SJSA1 (cell line): ENCODE measurements at regions not wholly inside any gene's neighbourhood (a gene's known extent, or its start where the extent isn't known, plus 50 kb on each side); places are given as distances from the start of the nearest gene placed in this dataset.
A peak's percentile ranks its signal among the peaks of the same experiment; 100 is the strongest.

ENCODE experiments used
- DNase-seq, 2 experiments: peaks; one replicate each; pipeline ENCODE4 v3.0.0-alpha.2; 2015 to 2020; ENCODE audit warnings: low spot score in 2 of 2, low read depth in 1 of 2
- H3K27ac ChIP-seq: fragments of 250-450 bp; sonication (Bioruptor Pico); 2 replicates; pipeline ENCODE4 v1.5.1; 2020; ENCODE audit warnings: mild to moderate bottlenecking, moderate library complexity
- H3K27me3 ChIP-seq: fragments of 250-450 bp; sonication (Bioruptor Pico); replicated peaks from 2 replicates; pipeline ENCODE4 v1.5.1; 2020; ENCODE audit warnings: mild to moderate bottlenecking, moderate library complexity
- H3K36me3 ChIP-seq: fragments of 250-450 bp; sonication (Bioruptor Pico); 2 replicates; pipeline ENCODE4 v1.5.1; 2020; ENCODE audit warnings: mild to moderate bottlenecking
- H3K4me1 ChIP-seq: fragments of 250-450 bp; sonication (Bioruptor Pico); replicated peaks from 2 replicates; pipeline ENCODE4 v1.6.1; 2021; ENCODE audit warnings: mild to moderate bottlenecking
- H3K4me3 ChIP-seq: fragments of 250-450 bp; sonication (Bioruptor Pico); 2 replicates; pipeline ENCODE4 v1.5.1; 2020; ENCODE audit warnings: mild to moderate bottlenecking
- H3K9me3 ChIP-seq: fragments of 250-450 bp; sonication (Bioruptor Pico); replicated peaks from 2 replicates; pipeline ENCODE4 v1.5.1; 2020; ENCODE audit warnings: mild to moderate bottlenecking

GRCh38 chr3:105233010-105233409 is 133.7 kb upstream of the ALCAM start:
- Histone ChIP-seq H3K4me1 (no peaks in the 10 kb centered on the region), H3K36me3 (no peaks in the 10 kb centered on the region), H3K4me3 (no peak overlapping the region), H3K9me3 (no peaks in the 10 kb centered on the region), H3K27ac (no peak overlapping the region), H3K27me3 (no peaks in the 10 kb centered on the region)
- no peak for DNase-seq

DNA sequence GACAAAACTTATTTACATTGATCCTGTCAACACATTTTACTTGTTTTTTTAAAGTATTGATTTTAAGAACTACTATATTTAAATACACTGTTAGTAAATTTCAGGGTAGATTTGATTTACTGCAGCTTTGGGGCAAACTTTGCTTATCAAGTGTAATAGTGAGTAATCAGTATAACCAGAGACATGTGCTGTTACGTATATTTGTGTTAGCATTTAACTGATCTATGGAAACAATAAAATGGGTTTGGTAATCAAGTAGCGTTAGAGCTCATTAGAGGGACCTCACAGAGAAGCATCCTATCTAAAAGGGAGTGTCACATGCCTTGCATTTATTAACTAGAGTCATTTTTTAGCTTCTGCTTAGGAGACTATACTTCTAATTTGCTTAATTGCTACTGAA is 131.5 kb upstream of the ALCAM start:
- H3K27me3 ChIP-seq = no peaks in the 10 kb centered on the region
- DNase-seq = no peak
- no peak overlapping the region for H3K4me3 ChIP-seq
- H3K4me1 ChIP-seq = no peaks in the 10 kb centered on the region
- no peaks in the 10 kb centered on the region for H3K9me3 ChIP-seq
- H3K27ac ChIP-seq = no peak overlapping the region
- no peaks in the 10 kb centered on the region for H3K36me3 ChIP-seq

DNA sequence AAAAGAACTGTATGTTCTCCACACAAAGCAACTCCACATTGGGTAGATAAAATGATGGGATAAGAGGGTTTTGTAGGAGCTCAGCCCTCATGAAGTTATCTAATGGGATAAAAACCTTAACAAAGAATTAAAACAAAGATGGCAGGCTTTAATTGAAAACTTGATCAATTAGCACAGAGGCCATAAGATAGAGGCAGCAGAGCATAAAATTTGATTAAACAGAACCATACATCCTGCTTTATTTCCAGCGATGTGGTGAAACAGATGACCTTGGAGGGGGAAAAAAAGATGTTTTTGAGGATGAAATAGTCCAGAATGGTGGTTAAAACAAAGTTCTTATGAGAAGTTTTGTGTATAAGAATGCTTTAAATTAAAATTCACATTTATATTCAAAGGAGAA is 130.9 kb upstream of the ALCAM start:
- Histone ChIP-seq H3K27ac (no peak overlapping the region), H3K4me1 (no peaks in the 10 kb centered on the region), H3K4me3 (no peak overlapping the region), H3K27me3 (no peaks in the 10 kb centered on the region), H3K36me3 (no peaks in the 10 kb centered on the region), H3K9me3 (no peaks in the 10 kb centered on the region)
- no peak for DNase-seq

DNA sequence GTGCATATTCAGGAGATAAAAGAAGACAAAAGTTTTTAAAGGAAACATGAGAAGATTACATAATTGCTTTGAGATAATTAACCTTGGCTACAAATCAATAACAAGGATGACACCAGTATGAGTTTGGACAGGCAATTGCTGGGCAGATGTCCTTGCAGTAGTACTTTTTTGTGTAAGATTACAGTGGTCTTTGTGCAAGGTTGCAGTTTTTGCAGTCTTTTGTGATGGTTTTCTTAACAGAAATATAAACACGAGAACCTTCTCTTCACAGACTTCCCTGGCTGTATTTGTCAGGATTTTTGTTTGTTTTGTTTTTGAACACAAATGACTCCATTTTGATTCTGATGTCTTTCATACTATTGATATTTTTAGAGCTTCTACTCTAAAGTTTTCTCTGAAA is 128.3 kb upstream of the ALCAM start:
- Histone ChIP-seq H3K36me3 (no peaks in the 10 kb centered on the region), H3K4me3 (no peak overlapping the region), H3K27ac (no peak overlapping the region), H3K4me1 (no peaks in the 10 kb centered on the region), H3K27me3 (no peaks in the 10 kb centered on the region), H3K9me3 (no peaks in the 10 kb centered on the region)
- DNase-seq = no peak

GRCh38 chr3:105243076-105243475 is 123.6 kb upstream of the ALCAM start:
- DNase-seq = no peak
- Histone ChIP-seq H3K4me1 (no peaks in the 10 kb centered on the region), H3K27me3 (no peaks in the 10 kb centered on the region), H3K4me3 (no peak overlapping the region), H3K36me3 (no peaks in the 10 kb centered on the region), H3K27ac (no peak overlapping the region), H3K9me3 (no peaks in the 10 kb centered on the region)

DNA sequence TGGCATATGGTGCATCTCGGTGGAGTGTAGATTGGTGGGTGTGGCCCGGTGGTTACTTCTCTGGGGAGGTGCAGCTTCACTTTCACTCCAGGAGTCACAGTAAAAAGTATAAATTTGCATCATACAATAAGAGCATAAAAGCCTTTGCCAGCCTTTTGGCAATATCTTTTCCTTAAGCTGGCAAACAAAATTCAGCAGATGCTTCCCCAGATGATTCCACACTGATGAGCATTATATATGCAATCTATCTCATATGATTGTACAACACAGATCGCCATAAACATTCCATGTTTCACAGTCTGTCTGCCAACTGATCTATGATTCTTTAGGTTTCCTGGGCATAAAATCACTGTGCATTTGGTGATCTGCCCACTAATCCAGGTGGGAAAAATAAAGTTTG is 120.2 kb upstream of the ALCAM start:
- no peaks in the 10 kb centered on the region for H3K27me3 ChIP-seq
- H3K36me3 ChIP-seq = no peaks in the 10 kb centered on the region
- H3K9me3 ChIP-seq = no peaks in the 10 kb centered on the region
- DNase-seq = no peak
- H3K27ac ChIP-seq = no peak overlapping the region
- no peaks in the 10 kb centered on the region for H3K4me1 ChIP-seq
- no peak overlapping the region for H3K4me3 ChIP-seq

GRCh38 chr3:105253225-105253624 is 113.5 kb upstream of the ALCAM start:
- Histone ChIP-seq H3K9me3 (no peaks in the 10 kb centered on the region), H3K27ac (no peak overlapping the region), H3K27me3 (no peaks in the 10 kb centered on the region), H3K36me3 (no peaks in the 10 kb centered on the region), H3K4me1 (no peaks in the 10 kb centered on the region), H3K4me3 (no peak overlapping the region)
- no peak for DNase-seq

DNA sequence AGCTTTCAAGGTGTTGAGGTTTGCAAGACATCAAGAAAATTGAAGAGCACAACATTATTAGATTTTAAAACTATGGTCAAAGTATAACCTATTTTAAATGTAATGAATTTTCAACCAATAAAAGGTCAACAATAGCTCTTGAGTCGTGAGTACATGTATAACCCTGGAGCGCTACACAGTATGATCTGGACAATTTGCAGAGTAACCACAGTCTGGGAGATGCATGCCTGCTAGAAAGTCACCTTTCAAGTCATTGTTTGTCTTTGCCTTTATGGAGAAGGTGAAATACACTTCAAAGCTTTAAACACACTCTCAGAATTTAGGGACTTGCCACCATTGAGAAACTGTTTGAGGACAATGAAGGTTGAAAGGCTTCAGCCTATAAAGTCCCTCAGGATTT is 112.6 kb upstream of the ALCAM start:
- no peaks in the 10 kb centered on the region for H3K36me3 ChIP-seq
- no peak for DNase-seq
- H3K9me3 ChIP-seq = no peaks in the 10 kb centered on the region
- no peak overlapping the region for H3K4me3 ChIP-seq
- H3K4me1 ChIP-seq = no peaks in the 10 kb centered on the region
- no peak overlapping the region for H3K27ac ChIP-seq
- no peaks in the 10 kb centered on the region for H3K27me3 ChIP-seq

GRCh38 chr3:105255350-105255749 is 111.4 kb upstream of the ALCAM start:
- H3K4me1 ChIP-seq = no peaks in the 10 kb centered on the region
- no peaks in the 10 kb centered on the region for H3K36me3 ChIP-seq
- no peak overlapping the region for H3K4me3 ChIP-seq
- no peak overlapping the region for H3K27ac ChIP-seq
- DNase-seq = no peak
- no peaks in the 10 kb centered on the region for H3K9me3 ChIP-seq
- no peaks in the 10 kb centered on the region for H3K27me3 ChIP-seq

GRCh38 chr3:105259496-105259895 is 107.2 kb upstream of the ALCAM start:
- no peak overlapping the region for H3K4me3 ChIP-seq
- no peaks in the 10 kb centered on the region for H3K4me1 ChIP-seq
- no peak overlapping the region for H3K27ac ChIP-seq
- no peaks in the 10 kb centered on the region for H3K9me3 ChIP-seq
- DNase-seq = no peak
- no peaks in the 10 kb centered on the region for H3K36me3 ChIP-seq
- H3K27me3 ChIP-seq = no peaks in the 10 kb centered on the region

DNA sequence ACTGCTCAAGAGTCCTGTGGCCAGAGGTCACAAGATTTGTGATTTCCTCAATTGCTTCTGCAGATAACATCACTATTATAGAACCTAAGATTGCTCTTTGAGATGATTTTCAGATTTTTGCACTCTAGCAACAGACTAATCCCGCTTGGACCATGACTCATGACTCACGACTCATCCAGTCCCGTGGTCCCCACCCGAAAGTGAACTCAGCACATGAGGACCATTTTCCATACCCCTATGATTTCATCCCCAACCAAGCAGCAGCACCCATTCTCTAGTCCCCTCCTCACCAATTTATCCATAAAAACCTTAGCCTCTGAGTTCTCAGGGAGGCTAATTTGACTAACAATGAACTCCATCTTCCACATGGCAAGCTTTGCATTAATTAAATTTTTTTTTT is 106.3 kb upstream of the ALCAM start:
- Histone ChIP-seq H3K9me3 (no peaks in the 10 kb centered on the region), H3K36me3 (no peaks in the 10 kb centered on the region), H3K27ac (no peak overlapping the region), H3K4me1 (no peaks in the 10 kb centered on the region), H3K4me3 (no peak overlapping the region), H3K27me3 (no peaks in the 10 kb centered on the region)
- DNase-seq = no peak

DNA sequence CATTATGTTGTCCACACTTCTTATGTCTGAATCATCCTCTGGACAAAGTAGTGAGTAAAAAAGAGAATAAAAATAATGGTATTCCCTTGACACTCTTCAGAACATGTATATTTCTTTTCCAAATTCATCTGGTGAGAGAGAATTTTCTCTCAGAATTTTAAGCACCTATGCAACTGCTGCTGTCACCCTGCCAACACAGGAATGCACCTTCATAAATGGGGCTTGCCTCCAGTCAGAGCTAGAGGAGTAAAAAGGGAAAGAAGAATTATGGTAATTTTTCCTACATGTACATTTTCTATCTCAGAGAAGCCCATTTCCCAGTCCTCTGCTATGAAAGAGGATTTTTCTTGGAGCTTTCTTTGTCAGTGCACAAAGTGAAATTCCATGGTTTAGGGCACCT is 92.2 kb upstream of the ALCAM start:
- no peak for DNase-seq

DNA sequence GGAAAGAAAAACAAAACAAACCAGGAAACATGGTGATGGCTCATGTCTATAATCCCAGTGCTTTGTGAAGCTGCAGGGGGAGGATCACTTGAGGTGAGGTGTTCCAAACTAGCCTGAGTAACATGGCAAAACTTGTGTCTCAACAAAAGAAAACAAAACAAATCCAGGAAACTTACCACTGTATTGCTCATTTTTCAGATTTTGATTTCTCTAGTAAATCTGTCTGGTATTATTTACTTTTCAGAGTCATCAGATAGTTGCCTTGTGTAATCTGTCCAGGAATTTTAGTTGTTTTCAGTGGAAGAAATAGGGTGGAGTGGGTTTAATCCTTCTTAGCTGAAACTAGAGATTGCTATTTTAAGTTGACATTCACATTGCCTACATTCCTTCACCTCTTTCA is 91.8 kb upstream of the ALCAM start:
- H3K4me1 ChIP-seq = peaks cover 9% of the 10 kb centered on the region
- no peaks in the 10 kb centered on the region for H3K9me3 ChIP-seq
- no peaks in the 10 kb centered on the region for H3K27me3 ChIP-seq
- 0 out of 2 replicates have a peak overlapping the region, but pooled peaks have one; percentile 7 for H3K27ac ChIP-seq
- DNase-seq = peak; percentile 45 to 47
- no peaks in the 10 kb centered on the region for H3K36me3 ChIP-seq
- H3K4me3 ChIP-seq = no peak overlapping the region

More for the DNA sequence above, 92.2 kb upstream of the ALCAM start:
- H3K9me3 ChIP-seq = no peaks in the 10 kb centered on the region
- H3K4me3 ChIP-seq = no peak overlapping the region
- no peaks in the 10 kb centered on the region for H3K27me3 ChIP-seq
- peaks cover 9% of the 10 kb centered on the region for H3K4me1 ChIP-seq
- H3K27ac ChIP-seq = 0 out of 2 replicates have a peak overlapping the region, but pooled peaks have one; percentile 13
- no peaks in the 10 kb centered on the region for H3K36me3 ChIP-seq

DNA sequence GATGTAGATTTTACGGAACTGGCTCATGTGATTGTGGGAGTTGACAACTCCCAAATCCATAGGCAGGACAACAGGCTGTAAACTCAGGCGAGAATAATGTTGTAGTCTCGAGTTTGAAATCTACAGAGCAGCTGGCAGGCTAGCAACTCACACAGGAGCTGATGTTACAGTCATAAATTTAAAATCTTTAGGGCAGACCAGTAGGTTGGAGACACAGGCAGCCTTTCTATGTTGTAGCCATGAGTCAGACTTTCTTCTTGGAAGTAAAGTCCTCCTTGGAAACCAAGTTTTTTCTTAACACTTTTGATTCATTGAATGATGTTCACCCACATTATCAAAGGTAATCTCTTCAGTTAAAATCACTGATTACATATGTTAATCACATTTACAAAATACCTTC is 89.1 kb upstream of the ALCAM start:
- Histone ChIP-seq H3K4me1 (peaks cover 9% of the 10 kb centered on the region), H3K4me3 (no peak overlapping the region), H3K27me3 (no peaks in the 10 kb centered on the region), H3K36me3 (no peaks in the 10 kb centered on the region), H3K27ac (no peak overlapping the region), H3K9me3 (no peaks in the 10 kb centered on the region)
- DNase-seq = no peak

- H3K27ac ChIP-seq = no peak overlapping the region
- no peak for DNase-seq
- peaks cover 9% of the 10 kb centered on the region for H3K4me1 ChIP-seq
- no peaks in the 10 kb centered on the region for H3K36me3 ChIP-seq
- H3K4me3 ChIP-seq = no peak overlapping the region
- H3K27me3 ChIP-seq = no peaks in the 10 kb centered on the region
- H3K9me3 ChIP-seq = no peaks in the 10 kb centered on the region
Observed at GRCh38 chr3:105278688-105279087, 88.0 kb upstream of the ALCAM start.
